Upper lobe of left lung (tissue), 4 donors: ENCODE measurements at regions not wholly inside any gene's neighbourhood (a gene's known extent, or its start where the extent isn't known, plus 50 kb on each side); places are given as distances from the start of the nearest gene placed in this dataset.

ENCODE experiments used
- EP300 ChIP-seq, 4 donors: sonication (generic); formaldehyde crosslinking; IDR thresholded peaks; one replicate each; pipeline ENCODE4 v1.5.1; 2017; ENCODE audit warnings: antibody characterized with exemption in 4 of 4, control low read depth in 2 of 4
- POLR2A ChIP-seq, 4 donors: fragments of 450-650 bp; IDR thresholded peaks; one replicate each; pipeline ENCODE4 v1.5.1; 2016 to 2017; ENCODE audit warnings: antibody characterized with exemption in 4 of 4, mild to moderate bottlenecking in 2 of 4
- POLR2AphosphoS5 ChIP-seq, 2 donors: sonication (generic); formaldehyde crosslinking; IDR thresholded peaks; one replicate each; pipeline ENCODE4 v1.5.1; 2017; ENCODE audit warnings: antibody characterized with exemption in 2 of 2
- TF ChIP-seq, protein P1 (sequence below), 6 experiments: fragments of 450-650 bp in 4 of 6; fragments of 200-600 bp in 2 of 6; sonication (generic) in 2 of 6; IDR thresholded peaks; one replicate each; pipeline ENCODE4 v1.5.1; 2016 to 2019; ENCODE audit warnings: antibody characterized with exemption in 6 of 6

- TF ChIP-seq, protein P1, sequence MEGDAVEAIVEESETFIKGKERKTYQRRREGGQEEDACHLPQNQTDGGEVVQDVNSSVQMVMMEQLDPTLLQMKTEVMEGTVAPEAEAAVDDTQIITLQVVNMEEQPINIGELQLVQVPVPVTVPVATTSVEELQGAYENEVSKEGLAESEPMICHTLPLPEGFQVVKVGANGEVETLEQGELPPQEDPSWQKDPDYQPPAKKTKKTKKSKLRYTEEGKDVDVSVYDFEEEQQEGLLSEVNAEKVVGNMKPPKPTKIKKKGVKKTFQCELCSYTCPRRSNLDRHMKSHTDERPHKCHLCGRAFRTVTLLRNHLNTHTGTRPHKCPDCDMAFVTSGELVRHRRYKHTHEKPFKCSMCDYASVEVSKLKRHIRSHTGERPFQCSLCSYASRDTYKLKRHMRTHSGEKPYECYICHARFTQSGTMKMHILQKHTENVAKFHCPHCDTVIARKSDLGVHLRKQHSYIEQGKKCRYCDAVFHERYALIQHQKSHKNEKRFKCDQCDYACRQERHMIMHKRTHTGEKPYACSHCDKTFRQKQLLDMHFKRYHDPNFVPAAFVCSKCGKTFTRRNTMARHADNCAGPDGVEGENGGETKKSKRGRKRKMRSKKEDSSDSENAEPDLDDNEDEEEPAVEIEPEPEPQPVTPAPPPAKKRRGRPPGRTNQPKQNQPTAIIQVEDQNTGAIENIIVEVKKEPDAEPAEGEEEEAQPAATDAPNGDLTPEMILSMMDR (IDR thresholded peaks at IDR 0.05), result peak in 1 of 6 experiments; percentile 29
- no peak for TF ChIP-seq POLR2A (IDR thresholded peaks at IDR 0.05)
- TF ChIP-seq POLR2AphosphoS5 (IDR thresholded peaks at IDR 0.05), result no peak
- no peak for TF ChIP-seq EP300 (IDR thresholded peaks at IDR 0.05)
Measured at GRCh38 chr19:23996549-23996948, 81.9 kb downstream of the ZNF726 start.
